HG03378 (cell line): ENCODE measurements at regions not wholly inside any gene's neighbourhood (a gene's known extent, or its start where the extent isn't known, plus 50 kb on each side); places are given as distances from the start of the nearest gene placed in this dataset.

Experiments used
- ATAC-seq: cut with Tn5 transposase; IDR thresholded peaks from one replicate; pipeline ENCODE4 v1.9.1; 2021; ENCODE audit warnings: mild to moderate bottlenecking, moderate library complexity; ENCODE audit not compliant: unreplicated experiment

- no peak for ATAC-seq
These were observed 779.3 kb upstream of the ACO1 start for GRCh38 chr9:31605164-31605563.

- no peak for ATAC-seq
These were observed 777.8 kb upstream of the ACO1 start for GRCh38 chr9:31606678-31607077.

- ATAC-seq: no peak
These were observed 776.0 kb upstream of the ACO1 start for GRCh38 chr9:31608416-31608815.

- no peak for ATAC-seq
These were observed 775.6 kb upstream of the ACO1 start for GRCh38 chr9:31608881-31609280.

- ATAC-seq: no peak
These were observed 772.0 kb upstream of the ACO1 start for GRCh38 chr9:31612336-31613030.

GRCh38 chr9:31615966-31616365, 768.5 kb upstream of the ACO1 start:
- no peak for ATAC-seq

GRCh38 chr9:31623511-31623910, 760.9 kb upstream of the ACO1 start:
- no peak for ATAC-seq

- no peak for ATAC-seq
These were observed 755.2 kb upstream of the ACO1 start for GRCh38 chr9:31629292-31629691.

- no peak for ATAC-seq
These were observed 747.2 kb upstream of the ACO1 start for GRCh38 chr9:31637265-31637664.

- ATAC-seq: no peak
These were observed 746.6 kb upstream of the ACO1 start for GRCh38 chr9:31637861-31638260.

- ATAC-seq: no peak
These were observed 745.0 kb upstream of the ACO1 start for GRCh38 chr9:31639451-31639850.

- ATAC-seq: no peak
These were observed 715.1 kb upstream of the ACO1 start for GRCh38 chr9:31669311-31669710.

GRCh38 chr9:31671011-31671410, 713.4 kb upstream of the ACO1 start:
- ATAC-seq: peak; percentile 44

- ATAC-seq: no peak
These were observed 710.2 kb upstream of the ACO1 start for GRCh38 chr9:31674264-31674663.

- ATAC-seq: no peak
These were observed 707.0 kb upstream of the ACO1 start for GRCh38 chr9:31677415-31677814.

GRCh38 chr9:31677877-31678276, 706.6 kb upstream of the ACO1 start:
- no peak for ATAC-seq

- no peak for ATAC-seq
These were observed 701.3 kb upstream of the ACO1 start for GRCh38 chr9:31683116-31683515.

- no peak for ATAC-seq
These were observed 686.5 kb upstream of the ACO1 start for GRCh38 chr9:31697956-31698355.

GRCh38 chr9:31699836-31700235, 684.6 kb upstream of the ACO1 start:
- no peak for ATAC-seq

- no peak for ATAC-seq
These were observed 684.0 kb upstream of the ACO1 start for GRCh38 chr9:31700252-31701045.

- ATAC-seq: no peak
These were observed 681.5 kb upstream of the ACO1 start for GRCh38 chr9:31702957-31703356.

GRCh38 chr9:31715250-31715649, 669.2 kb upstream of the ACO1 start:
- no peak for ATAC-seq
